HG03565 (cell line): ENCODE measurements at regions not wholly inside any gene's neighbourhood (a gene's known extent, or its start where the extent isn't known, plus 50 kb on each side); places are given as distances from the start of the nearest gene placed in this dataset.
"Not testable (repeated sequence)": the region's sequence is repeated elsewhere in the genome, so short reads cannot be mapped to it uniquely, and the experiment has no call there.

Experiments
- ATAC-seq: cut with Tn5 transposase; IDR thresholded peaks from one replicate; pipeline ENCODE4 v1.9.1; 2021; ENCODE audit warnings: mild to moderate bottlenecking, moderate library complexity; ENCODE audit not compliant: unreplicated experiment

DNA sequence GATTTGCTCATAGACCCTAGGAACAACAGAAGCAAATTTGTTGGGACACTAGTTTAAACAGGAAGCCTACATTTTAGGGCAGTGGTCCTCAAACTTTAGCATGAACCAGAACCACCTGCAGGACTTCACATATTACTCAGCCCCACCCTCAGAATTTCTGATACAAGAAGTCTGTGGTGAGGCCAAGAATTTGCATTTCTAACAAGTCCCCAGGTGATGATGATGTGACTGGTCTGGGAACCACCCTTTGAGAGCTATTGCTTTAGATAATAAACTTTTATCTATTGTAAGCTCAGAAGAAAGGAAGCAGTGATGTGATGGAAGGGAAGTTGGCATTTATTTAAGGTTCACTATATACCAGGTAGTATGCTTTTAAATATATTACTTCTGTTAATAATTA is 194.0 kb downstream of the FAM181B start:
- ATAC-seq, result peak; percentile 60

DNA sequence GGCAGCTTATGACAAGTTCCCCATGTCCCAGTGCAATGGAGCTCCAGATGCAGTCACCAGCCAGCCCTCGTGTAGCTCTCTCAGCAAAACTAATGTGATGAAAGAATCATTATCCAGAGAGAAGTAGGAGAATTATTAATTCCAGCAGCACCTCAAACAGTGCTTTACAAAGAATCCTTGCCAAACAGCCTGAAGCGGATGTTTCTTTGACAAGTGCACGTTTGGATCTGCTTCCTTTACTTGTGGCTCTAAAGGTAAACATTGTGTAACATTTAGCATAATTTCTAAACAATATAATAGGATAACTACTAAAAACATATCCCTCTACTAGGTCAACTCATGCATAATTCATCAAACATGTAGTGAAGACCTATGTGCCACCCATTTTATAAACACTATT is 197.0 kb downstream of the FAM181B start:
- ATAC-seq, result no peak

- no peak for ATAC-seq
Measured at GRCh38 chr11:82533628-82534327, 199.9 kb downstream of the FAM181B start.

- no peak for ATAC-seq
Measured at GRCh38 chr11:82529936-82530335, 203.7 kb downstream of the FAM181B start.

DNA sequence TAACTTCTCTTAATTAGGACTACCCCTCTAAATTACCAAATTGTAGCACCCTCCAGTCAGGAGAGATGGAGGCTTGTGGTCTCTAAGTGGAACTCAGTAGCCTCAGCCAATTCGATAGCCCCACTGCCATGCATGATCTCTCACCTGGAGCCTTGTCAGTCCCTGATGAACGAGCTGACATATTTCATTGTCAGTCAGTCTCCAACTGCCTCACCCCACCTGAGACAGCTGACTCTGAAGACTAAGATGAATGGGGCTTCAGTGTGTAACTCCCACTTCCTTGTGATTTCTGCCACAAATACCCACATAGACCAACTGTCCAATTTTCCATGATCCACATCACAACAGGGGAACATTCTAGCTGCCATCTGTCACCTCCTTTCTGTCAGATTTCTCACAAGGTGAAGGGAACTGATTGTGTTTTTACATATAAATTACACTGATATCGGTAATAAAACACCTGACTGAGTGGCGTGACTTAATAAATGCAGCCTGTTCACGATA is 206.5 kb downstream of the FAM181B start:
- ATAC-seq, result no peak

GRCh38 chr11:82523141-82523540 is 210.5 kb downstream of the FAM181B start:
- no peak for ATAC-seq

DNA sequence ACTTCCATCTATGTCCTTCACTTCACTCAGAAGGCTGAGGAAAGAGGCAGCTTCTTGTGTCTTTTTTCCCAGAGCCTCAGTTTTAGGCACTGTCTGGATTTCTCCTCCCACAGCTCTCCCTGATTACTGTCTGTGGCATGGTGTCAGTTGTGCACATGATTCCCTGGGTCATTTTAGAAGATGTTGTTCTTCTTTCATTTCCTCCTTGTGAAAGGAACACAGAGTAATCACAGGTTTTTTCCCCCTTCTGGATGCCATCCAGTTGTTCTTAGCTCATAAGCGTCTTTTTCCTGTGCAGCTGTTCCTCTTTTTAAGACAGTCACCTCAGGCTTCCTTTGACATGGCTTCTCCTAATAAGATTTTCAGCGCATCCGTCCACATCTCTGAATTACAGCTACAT is 212.2 kb downstream of the FAM181B start:
- no peak for ATAC-seq

- no peak for ATAC-seq
Measured at GRCh38 chr11:82507288-82507687, 226.4 kb downstream of the FAM181B start.

- ATAC-seq, result no peak
Measured at GRCh38 chr11:82505379-82505778, 228.3 kb downstream of the FAM181B start.

DNA sequence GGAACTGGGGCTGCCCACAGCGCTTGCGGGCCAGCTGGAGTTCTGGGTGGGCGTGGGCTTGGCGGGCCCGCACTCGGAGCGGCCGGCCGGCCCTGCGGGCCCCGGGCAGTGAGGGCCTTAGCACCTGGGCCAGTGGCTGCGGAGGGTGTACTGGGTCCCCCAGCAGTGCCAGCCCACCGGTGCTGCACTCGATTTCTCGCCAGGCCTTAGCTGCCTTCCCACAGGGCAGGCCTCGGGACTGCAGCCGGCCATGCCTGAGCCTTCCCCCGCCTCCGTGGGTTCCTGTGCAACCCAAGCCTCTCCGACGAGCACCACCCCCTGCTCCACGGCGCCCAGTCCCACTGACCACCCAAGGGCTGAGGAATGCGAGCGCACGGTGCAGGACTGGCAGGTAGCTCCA is 232.5 kb downstream of the FAM181B start:
- not testable (repeated sequence) for ATAC-seq

GRCh38 chr11:82494988-82495432 is 238.7 kb downstream of the FAM181B start:
- ATAC-seq, result peak; percentile 77

DNA sequence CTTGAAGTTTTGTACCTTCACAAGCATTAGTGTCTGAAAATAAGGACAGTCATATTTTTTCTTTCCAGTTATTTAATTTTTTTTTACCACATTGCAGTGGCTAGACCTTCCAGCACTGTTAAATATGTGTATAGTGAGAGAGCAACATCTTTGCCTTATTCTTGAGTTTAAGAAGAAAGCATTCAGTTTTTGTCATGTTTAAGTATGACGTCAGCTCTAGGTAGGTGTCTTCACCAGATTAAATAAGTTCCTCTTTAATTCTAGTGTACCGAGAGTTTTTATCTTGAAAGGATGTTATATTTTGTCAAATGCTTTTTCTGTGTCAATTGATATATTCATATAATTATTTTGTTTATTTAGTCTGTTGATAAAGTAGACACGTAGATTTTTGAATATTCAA is 258.8 kb downstream of the FAM181B start:
- no peak for ATAC-seq

GRCh38 chr11:82465481-82465880 is 268.2 kb downstream of the FAM181B start:
- no peak for ATAC-seq

GRCh38 chr11:82462608-82463242 is 270.9 kb downstream of the FAM181B start:
- no peak for ATAC-seq

GRCh38 chr11:82458761-82459160 is 274.9 kb downstream of the FAM181B start:
- no peak for ATAC-seq

DNA sequence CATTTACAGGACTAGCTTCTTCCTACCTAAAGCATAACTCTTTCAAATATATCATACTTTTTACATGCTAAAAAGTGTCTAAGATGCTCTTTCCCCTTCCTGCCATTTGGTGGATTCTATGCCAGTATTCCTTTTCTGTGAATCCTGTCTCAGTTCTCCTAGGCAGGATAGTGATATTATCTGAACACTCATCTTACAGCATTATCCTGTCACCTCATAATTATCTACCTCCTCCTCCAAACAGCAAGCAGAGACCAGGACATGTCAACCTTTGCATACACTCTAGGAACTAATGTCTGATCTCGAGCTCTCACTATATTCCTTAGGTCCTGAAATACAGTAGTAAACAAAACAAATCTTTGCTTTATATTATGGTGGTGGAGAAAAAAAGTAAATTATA is 275.5 kb downstream of the FAM181B start:
- ATAC-seq, result no peak

DNA sequence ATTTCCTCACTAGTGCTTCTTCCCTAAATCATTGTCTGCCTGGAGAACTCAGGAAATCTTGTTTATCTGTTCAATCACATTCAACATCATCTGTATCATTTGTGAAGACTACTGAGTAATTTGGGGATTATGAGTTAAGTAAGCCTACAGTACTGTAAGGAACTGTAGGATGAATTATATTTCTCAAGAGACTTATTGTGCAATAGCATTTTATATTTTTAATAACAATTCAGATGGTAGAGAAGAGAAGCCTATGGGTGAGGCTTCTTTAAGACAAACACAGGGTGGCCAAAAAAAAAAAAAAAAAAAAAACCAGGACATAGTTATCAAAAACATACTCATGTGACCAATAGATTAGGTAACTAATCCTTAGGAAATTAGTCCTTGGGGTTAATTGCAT is 282.7 kb downstream of the FAM181B start:
- no peak for ATAC-seq

GRCh38 chr11:82406611-82407010 is 327.1 kb downstream of the FAM181B start:
- ATAC-seq, result no peak

GRCh38 chr11:82405421-82405820 is 328.2 kb downstream of the FAM181B start:
- ATAC-seq, result no peak

- ATAC-seq, result no peak
Measured at GRCh38 chr11:82404981-82405380, 328.7 kb downstream of the FAM181B start.

DNA sequence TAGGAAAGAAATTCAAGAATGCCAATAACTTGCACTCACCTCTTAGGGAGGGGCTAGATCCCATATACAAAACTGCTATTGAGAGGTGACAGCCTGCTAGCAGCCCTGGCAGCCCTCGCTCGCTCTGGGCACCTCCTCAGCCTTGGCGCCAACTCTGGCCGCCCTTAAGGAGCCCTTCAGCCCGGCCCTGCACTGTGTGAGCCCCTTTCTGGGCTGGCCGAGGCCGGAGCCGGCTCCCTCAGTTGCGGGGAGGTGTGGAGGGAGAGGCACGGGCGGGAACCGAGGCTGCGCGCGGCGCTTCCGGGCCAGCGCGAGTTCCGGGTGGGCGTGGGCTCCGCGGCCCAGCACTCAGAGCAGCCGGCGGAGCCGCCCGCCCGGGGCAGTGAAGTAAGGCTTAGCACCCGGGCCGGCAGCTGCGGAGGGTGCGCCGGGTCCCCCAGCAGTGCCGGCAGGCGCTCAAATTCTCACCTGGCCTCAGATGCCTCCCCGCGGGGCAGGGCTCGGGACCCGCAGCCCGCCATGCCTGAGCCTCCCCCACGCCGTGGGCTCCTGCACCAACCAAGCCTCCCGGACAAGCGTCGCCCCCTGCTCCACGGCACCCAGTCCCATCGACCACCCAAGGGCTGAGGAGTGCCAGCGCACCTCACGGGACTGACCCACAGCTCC is 329.9 kb downstream of the FAM181B start:
- ATAC-seq, result no peak

GRCh38 chr11:82398300-82398815 is 335.3 kb downstream of the FAM181B start:
- ATAC-seq, result no peak
